ENCODE measurements at regions not wholly inside any gene's neighbourhood (a gene's known extent, or its start where the extent isn't known, plus 50 kb on each side); places are given as distances from the start of the nearest gene placed in this dataset.
"Not testable (repeated sequence)": the region's sequence is repeated elsewhere in the genome, so short reads cannot be mapped to it uniquely, and the experiment has no call there.

DNA sequence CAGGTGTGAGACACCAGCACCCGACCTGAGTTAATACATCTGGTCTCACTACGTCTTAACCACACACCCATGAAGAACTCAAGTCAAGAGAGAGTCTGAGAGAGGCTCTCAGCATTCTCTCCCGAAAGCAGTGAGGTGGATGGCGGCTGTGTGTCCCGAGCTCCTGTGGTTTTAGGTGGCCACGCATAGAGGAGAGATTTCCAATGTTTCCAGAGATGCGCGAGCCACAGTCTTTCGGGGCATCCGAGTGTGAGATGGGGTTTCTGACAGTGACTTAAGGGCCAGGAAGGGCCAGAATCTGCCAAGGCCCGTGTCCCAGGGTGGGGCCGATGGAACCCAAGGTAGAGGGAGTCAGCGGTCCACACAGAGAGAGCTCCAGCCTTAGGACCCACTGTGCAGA, 97.5 kb upstream of the ANKRD30BL start:
- H3K27ac ChIP-seq (ENCODE audit: low read depth, low read length); H3K4me3 ChIP-seq (ENCODE audit: low read depth, low read length); H3K27me3 ChIP-seq (ENCODE audit: control insufficient read depth, insufficient read depth, low read length); H3K9ac ChIP-seq (ENCODE audit: low read length); H3K36me3 ChIP-seq (ENCODE audit: control insufficient read depth, insufficient read depth, low read length); H3K9me3 ChIP-seq (ENCODE audit: control insufficient read depth, insufficient read depth, low read depth, low read length); H3K4me1 ChIP-seq (ENCODE audit: control insufficient read depth, insufficient read depth, low read length): not testable (repeated sequence)

DNA sequence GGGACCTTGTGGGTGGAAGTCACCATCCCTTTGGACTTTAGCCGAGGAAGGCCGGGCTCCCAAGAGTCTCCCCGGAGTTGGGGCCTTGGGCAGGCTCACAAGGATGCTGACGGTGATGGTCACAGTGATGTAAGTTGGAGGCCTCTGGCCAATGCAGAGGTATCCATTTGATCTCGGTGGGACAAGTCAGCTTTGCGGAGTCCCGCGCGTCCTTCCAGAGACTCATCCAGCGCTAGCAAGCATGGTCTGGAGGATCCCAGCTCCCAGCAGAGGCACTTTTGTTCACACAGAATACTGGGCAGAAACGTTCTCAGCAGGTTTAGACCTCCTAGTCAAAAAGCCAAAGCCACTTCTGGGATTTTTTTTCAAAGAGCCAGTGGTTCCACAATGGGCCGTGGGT, 103.8 kb upstream of the ANKRD30BL start:
- H3K27me3 ChIP-seq (ENCODE audit: control insufficient read depth, insufficient read depth, low read length); H3K36me3 ChIP-seq (ENCODE audit: control insufficient read depth, insufficient read depth, low read length); H3K9me3 ChIP-seq (ENCODE audit: control insufficient read depth, insufficient read depth, low read depth, low read length); H3K27ac ChIP-seq (ENCODE audit: low read depth, low read length); H3K9ac ChIP-seq (ENCODE audit: low read length); H3K4me3 ChIP-seq (ENCODE audit: low read depth, low read length): not testable (repeated sequence)
- H3K4me1 ChIP-seq (ENCODE audit: control insufficient read depth, insufficient read depth, low read length) = peaks cover 14% of the 10 kb centered on the region

DNA sequence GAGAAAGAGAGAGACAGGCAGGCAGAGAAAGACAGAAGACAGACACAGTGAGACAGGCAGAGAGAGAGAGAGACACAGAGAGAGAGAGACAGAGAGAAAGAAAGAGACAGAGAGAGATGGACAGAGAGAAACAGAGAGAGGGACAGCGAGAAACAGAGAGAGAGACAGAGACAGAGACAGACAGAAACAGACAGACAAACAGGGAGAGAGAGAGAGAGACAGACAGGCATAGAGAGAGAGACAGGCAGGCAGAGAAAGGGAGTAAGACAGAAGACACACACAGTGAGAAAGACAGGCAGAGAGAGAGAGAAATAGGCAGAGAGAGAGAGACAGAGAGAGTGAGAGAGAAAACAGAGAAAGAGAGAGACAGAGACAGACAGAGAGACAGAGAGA, 105.3 kb upstream of the ANKRD30BL start:
- peak overlapping the region; percentile 79 for H3K9ac ChIP-seq (ENCODE audit: low read length)
- H3K27ac ChIP-seq (ENCODE audit: low read depth, low read length) = peak overlapping the region; percentile 82
- H3K36me3 ChIP-seq (ENCODE audit: control insufficient read depth, insufficient read depth, low read length) = no peaks in the 10 kb centered on the region

DNA sequence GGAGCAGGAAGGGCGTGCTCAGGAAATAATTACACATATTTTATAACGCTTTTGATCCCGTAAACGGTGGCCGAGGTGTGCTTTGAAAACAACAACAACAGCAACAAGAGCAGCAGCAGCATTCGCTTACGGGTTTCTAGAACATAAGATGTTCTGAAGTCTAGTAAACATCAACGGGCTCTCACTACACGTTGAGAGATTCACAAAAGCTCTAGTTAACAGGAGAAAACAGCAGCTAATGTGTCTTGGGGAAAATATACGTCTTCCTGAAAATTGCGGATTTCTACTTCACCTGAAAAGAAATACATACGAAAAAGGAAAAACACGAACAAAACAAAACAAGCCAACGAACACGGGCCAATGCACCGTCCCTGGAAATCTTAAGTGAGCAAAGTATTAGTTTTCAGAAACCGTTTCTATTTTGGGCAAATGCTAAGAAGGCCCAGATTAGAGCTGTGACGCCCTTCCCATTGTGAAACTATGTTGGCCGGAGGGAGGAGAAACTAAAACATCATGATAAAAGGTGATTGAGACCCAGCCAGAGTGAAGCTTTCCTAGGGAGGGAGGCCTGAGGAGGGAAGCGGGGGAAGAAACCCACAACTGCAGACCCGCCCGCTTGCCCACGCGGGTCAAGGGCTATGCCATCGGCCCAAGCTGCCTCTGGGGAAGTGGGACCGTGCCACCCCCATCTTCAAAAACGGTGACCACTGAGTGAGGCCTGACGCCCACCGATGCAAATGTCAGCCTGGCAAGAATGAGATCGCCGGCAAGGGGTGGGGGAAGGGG, 105.9 kb upstream of the ANKRD30BL start:
- H3K27me3 ChIP-seq (ENCODE audit: control insufficient read depth, insufficient read depth, low read length); H3K36me3 ChIP-seq (ENCODE audit: control insufficient read depth, insufficient read depth, low read length); H3K9me3 ChIP-seq (ENCODE audit: control insufficient read depth, insufficient read depth, low read depth, low read length): not testable (repeated sequence)
- Histone ChIP-seq H3K4me1 (ENCODE audit: control insufficient read depth, insufficient read depth, low read length) (peaks cover 14% of the 10 kb centered on the region), H3K4me3 (ENCODE audit: low read depth, low read length) (peak overlapping the region; percentile 52), H3K27ac (ENCODE audit: low read depth, low read length) (peak overlapping the region; percentile 82), H3K9ac (ENCODE audit: low read length) (peak overlapping the region; percentile 79)

More for the DNA sequence above, 105.3 kb upstream of the ANKRD30BL start:
- H3K27me3 ChIP-seq (ENCODE audit: control insufficient read depth, insufficient read depth, low read length) = peaks cover 6% of the 10 kb centered on the region; the same call in 1 of the 2 replicates
- no peaks in the 10 kb centered on the region for H3K9me3 ChIP-seq (ENCODE audit: control insufficient read depth, insufficient read depth, low read depth, low read length)
- H3K4me1 ChIP-seq (ENCODE audit: control insufficient read depth, insufficient read depth, low read length) = peaks cover 14% of the 10 kb centered on the region
- peak overlapping the region; percentile 52; the same call in 1 of the 2 replicates for H3K4me3 ChIP-seq (ENCODE audit: low read depth, low read length)

DNA sequence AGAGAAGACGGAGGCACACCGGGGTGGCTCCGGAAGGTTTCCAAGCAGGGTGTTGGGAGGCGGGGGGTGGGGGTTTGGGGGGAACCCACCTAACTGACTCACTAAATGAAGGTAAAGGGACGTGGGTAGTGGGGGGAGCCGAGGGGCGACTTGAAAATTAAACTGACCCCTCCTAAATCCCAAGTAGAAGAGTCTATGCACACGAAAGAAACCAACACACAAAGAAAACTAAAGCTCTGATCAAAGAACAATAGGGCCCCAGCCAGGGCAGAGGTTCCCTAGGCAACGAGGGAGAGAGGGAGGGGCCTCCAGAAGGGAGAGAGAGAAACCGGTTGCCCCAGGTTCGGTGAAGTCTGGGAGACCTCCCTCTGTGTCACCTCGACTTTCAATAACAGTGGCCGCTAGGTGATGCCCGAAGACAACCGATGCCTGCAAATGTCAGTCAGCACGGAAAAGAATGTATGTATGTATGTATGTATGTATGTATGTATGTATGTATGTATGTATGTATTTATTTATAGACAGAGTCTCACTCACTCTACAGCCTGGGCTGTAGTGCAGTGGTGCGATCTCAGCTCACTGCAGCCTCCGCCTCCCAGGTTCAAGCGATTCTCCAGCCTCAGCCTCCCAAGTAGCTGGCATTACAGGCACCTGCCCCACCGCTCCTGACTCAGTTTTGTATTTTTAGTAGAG, 106.7 kb upstream of the ANKRD30BL start:
- not testable (repeated sequence) for H3K9me3 ChIP-seq (ENCODE audit: control insufficient read depth, insufficient read depth, low read depth, low read length); H3K27me3 ChIP-seq (ENCODE audit: control insufficient read depth, insufficient read depth, low read length); H3K27ac ChIP-seq (ENCODE audit: low read depth, low read length); H3K9ac ChIP-seq (ENCODE audit: low read length); H3K4me3 ChIP-seq (ENCODE audit: low read depth, low read length); H3K36me3 ChIP-seq (ENCODE audit: control insufficient read depth, insufficient read depth, low read length)
- H3K4me1 ChIP-seq (ENCODE audit: control insufficient read depth, insufficient read depth, low read length) = peaks cover 14% of the 10 kb centered on the region

DNA sequence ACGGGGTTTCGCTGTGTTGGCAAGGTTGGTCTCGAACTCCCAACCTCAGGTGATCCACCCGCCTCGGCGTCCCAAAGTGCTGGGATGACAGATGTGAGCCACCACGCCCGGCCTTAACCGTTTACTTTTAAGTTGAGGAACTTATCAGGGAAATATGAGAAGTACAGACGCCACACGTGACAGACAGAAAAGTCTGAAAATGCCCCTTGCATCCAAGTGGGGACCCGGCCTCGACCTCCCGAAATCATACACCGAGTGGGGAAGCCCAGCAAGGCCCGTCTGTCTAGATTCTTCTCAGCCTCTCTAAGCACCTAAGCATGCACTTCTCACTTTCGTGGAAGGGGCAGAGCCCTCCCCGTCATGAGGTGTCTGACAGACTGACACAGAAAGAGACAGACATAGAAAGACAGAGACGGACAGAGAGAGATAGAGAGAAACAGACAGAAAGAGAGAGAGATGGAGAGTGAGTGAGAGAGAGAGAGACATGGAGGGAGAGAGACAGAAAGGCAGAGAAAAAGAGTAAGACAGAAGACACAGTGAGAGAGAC, 107.3 kb upstream of the ANKRD30BL start:
- Histone ChIP-seq H3K9ac (ENCODE audit: low read length) (no peak overlapping the region), H3K4me1 (ENCODE audit: control insufficient read depth, insufficient read depth, low read length) (peaks cover 14% of the 10 kb centered on the region), H3K27me3 (ENCODE audit: control insufficient read depth, insufficient read depth, low read length) (peaks cover 6% of the 10 kb centered on the region; the same call in 1 of the 2 replicates), H3K9me3 (ENCODE audit: control insufficient read depth, insufficient read depth, low read depth, low read length) (no peaks in the 10 kb centered on the region), H3K27ac (ENCODE audit: low read depth, low read length) (no peak overlapping the region), H3K36me3 (ENCODE audit: control insufficient read depth, insufficient read depth, low read length) (no peaks in the 10 kb centered on the region), H3K4me3 (ENCODE audit: low read depth, low read length) (no peak overlapping the region)

DNA sequence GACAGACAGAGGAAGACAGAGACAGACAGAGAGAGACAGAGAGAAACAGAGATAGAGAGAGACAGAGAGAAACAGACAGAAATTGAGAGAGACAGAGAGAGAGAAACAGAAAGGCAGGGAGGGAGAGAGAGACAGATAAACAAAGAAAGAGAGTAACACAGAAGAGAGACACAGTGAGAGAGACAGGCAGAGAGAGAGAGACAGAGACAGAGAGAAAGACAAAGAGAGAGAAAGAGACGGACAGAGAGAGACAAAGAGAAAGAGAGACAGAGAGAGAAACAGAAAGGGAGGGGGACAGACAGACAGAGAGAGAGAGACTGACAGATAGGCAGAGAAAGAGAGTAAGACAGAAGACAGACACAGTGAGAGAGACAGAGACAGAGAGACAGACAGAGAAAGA, 108.5 kb upstream of the ANKRD30BL start:
- H3K9me3 ChIP-seq (ENCODE audit: control insufficient read depth, insufficient read depth, low read depth, low read length) = no peaks in the 10 kb centered on the region
- H3K27me3 ChIP-seq (ENCODE audit: control insufficient read depth, insufficient read depth, low read length) = peaks cover 6% of the 10 kb centered on the region; the same call in 1 of the 2 replicates
- no peak overlapping the region for H3K4me3 ChIP-seq (ENCODE audit: low read depth, low read length)
- no peak overlapping the region for H3K9ac ChIP-seq (ENCODE audit: low read length)
- no peak overlapping the region for H3K27ac ChIP-seq (ENCODE audit: low read depth, low read length)
- peaks cover 14% of the 10 kb centered on the region for H3K4me1 ChIP-seq (ENCODE audit: control insufficient read depth, insufficient read depth, low read length)
- no peaks in the 10 kb centered on the region for H3K36me3 ChIP-seq (ENCODE audit: control insufficient read depth, insufficient read depth, low read length)

DNA sequence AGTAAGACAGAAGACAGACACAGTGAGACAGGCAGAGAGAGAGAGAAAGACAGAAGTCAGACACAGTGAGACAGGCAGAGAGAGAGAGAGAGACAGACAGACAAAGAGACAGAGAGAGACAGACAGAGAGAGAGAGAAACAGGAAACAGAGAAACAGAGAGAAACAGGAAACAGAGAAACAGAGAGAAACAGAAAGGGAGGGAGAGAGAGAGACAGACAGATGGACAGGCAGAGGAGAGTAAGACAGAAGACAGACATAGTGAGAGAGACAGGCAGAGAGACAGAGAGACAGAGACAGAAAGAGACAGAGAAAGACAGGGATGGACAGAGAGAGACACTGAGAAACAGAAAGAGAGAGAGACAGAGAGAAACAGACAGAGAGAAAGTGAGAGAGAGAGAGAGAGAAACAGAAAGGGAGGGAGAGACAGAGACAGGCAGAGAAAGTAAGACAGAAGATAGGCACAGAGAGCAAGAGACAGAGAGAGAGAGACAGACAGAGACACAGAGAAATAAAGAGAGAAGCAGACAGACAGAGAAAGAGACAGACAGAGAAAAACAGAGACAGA, 109.3 kb upstream of the ANKRD30BL start:
- Histone ChIP-seq H3K4me1 (ENCODE audit: control insufficient read depth, insufficient read depth, low read length) (peaks cover 14% of the 10 kb centered on the region), H3K36me3 (ENCODE audit: control insufficient read depth, insufficient read depth, low read length) (no peaks in the 10 kb centered on the region), H3K4me3 (ENCODE audit: low read depth, low read length) (no peak overlapping the region), H3K9ac (ENCODE audit: low read length) (no peak overlapping the region), H3K27me3 (ENCODE audit: control insufficient read depth, insufficient read depth, low read length) (peaks cover 6% of the 10 kb centered on the region; the same call in 1 of the 2 replicates), H3K27ac (ENCODE audit: low read depth, low read length) (no peak overlapping the region), H3K9me3 (ENCODE audit: control insufficient read depth, insufficient read depth, low read depth, low read length) (no peaks in the 10 kb centered on the region)

DNA sequence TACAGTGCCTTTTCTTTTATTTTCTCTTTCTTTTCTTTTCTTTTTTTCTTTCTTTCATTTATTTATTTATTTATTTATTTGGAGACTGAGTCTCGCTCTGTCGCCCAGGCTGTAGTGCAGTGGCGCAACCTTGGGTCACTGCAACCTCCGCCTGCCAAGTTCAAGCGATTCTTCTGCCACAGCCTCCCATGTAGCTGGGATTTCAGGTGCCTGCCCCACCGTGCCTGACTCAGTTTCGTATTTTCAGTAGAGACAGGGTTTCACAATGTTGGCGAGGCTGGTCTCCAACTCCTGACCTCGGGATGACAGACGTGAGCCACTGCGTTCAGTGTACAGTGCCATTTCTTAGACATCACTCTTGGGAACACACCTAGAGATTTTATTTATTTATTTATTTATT, 110.0 kb upstream of the ANKRD30BL start:
- H3K9ac ChIP-seq (ENCODE audit: low read length); H3K4me3 ChIP-seq (ENCODE audit: low read depth, low read length); H3K4me1 ChIP-seq (ENCODE audit: control insufficient read depth, insufficient read depth, low read length); H3K9me3 ChIP-seq (ENCODE audit: control insufficient read depth, insufficient read depth, low read depth, low read length); H3K27ac ChIP-seq (ENCODE audit: low read depth, low read length); H3K27me3 ChIP-seq (ENCODE audit: control insufficient read depth, insufficient read depth, low read length); H3K36me3 ChIP-seq (ENCODE audit: control insufficient read depth, insufficient read depth, low read length): not testable (repeated sequence)

DNA sequence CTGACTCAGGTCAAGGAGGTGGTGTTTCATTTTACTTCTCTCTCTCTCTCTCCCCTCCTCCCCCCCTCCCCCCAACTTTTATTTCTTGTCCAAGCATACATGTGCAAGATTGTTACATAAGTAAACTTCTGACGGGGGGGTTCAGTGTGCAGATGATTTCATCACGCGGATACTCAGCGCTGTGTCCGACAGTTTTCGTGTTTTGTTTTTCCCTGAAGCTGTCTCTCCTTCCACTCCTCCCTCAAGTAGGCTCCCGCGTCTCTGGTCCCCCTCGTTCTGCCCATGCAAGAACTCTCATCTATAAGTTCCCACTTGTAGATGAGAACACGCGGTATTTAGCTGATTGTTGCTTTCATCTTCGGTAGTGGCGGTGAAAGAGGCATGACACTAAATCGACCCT, 111.0 kb upstream of the ANKRD30BL start:
- no peaks in the 10 kb centered on the region for H3K9me3 ChIP-seq (ENCODE audit: control insufficient read depth, insufficient read depth, low read depth, low read length)
- peaks cover under 1% of the 10 kb centered on the region; the same call in 1 of the 2 replicates for H3K4me1 ChIP-seq (ENCODE audit: control insufficient read depth, insufficient read depth, low read length)
- peaks cover 6% of the 10 kb centered on the region; the same call in 1 of the 2 replicates for H3K27me3 ChIP-seq (ENCODE audit: control insufficient read depth, insufficient read depth, low read length)
- H3K36me3 ChIP-seq (ENCODE audit: control insufficient read depth, insufficient read depth, low read length) = no peaks in the 10 kb centered on the region
- H3K4me3 ChIP-seq (ENCODE audit: low read depth, low read length) = no peak overlapping the region
- H3K9ac ChIP-seq (ENCODE audit: low read length) = no peak overlapping the region
- no peak overlapping the region for H3K27ac ChIP-seq (ENCODE audit: low read depth, low read length)

DNA sequence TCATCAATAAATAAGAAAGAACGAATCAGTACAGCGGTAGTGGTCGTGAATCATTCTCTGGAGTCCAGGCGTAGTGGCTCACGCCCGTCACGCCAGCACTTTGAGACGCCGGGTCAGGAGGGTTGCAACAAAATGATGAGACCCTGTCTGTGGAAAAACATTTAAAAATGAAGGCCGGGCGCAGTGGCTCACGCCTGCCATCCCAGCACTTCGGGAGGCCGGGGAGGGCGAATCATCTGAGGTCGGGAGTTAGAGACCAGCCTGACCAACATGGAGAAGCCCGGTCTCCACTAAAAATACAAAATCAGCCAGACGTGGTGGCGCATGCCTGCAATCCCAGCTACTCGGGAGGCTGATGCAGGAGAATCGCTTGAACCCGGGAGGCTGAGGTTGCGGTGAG, 111.8 kb upstream of the ANKRD30BL start:
- H3K9me3 ChIP-seq (ENCODE audit: control insufficient read depth, insufficient read depth, low read depth, low read length); H3K36me3 ChIP-seq (ENCODE audit: control insufficient read depth, insufficient read depth, low read length); H3K9ac ChIP-seq (ENCODE audit: low read length); H3K27ac ChIP-seq (ENCODE audit: low read depth, low read length); H3K4me3 ChIP-seq (ENCODE audit: low read depth, low read length); H3K27me3 ChIP-seq (ENCODE audit: control insufficient read depth, insufficient read depth, low read length); H3K4me1 ChIP-seq (ENCODE audit: control insufficient read depth, insufficient read depth, low read length): not testable (repeated sequence)

Data from HUES6 (cell line).